Right hindlimb (tissue), 1 donor: ENCODE measurements at regions not wholly inside any gene's neighbourhood (a gene's known extent, or its start where the extent isn't known, plus 50 kb on each side); places are given as distances from the start of the nearest gene placed in this dataset.

Source experiments
- DNase-seq: peaks from one replicate; pipeline ENCODE4 v3.0.0-alpha.2; 2018

- DNase-seq = no peak
Observed at GRCh38 chr20:62527781-62528180, 52.0 kb upstream of the GATA5 start.

GRCh38 chr20:62528983-62529891, 53.4 kb upstream of the GATA5 start:
- no peak for DNase-seq

- no peak for DNase-seq
Observed at GRCh38 chr20:62529896-62530642, 54.3 kb upstream of the GATA5 start.

GRCh38 chr20:62530643-62531032, 54.8 kb upstream of the GATA5 start:
- DNase-seq = no peak

- DNase-seq = no peak
Observed at GRCh38 chr20:62531046-62531838, 55.4 kb upstream of the GATA5 start.

- DNase-seq = no peak
Observed at GRCh38 chr20:62532921-62533320, 57.1 kb upstream of the GATA5 start.

GRCh38 chr20:62533591-62534495, 58.0 kb upstream of the GATA5 start:
- no peak for DNase-seq

GRCh38 chr20:62534526-62535221, 58.9 kb upstream of the GATA5 start:
- DNase-seq = no peak

- no peak for DNase-seq
Observed at GRCh38 chr20:62535282-62535811, 59.6 kb upstream of the GATA5 start.

- DNase-seq = no peak
Observed at GRCh38 chr20:62535964-62536363, 60.2 kb upstream of the GATA5 start.

- DNase-seq = no peak
Observed at GRCh38 chr20:62536871-62537401, 61.1 kb upstream of the GATA5 start.

- no peak for DNase-seq
Observed at GRCh38 chr20:62537649-62538292, 62.0 kb upstream of the GATA5 start.

GRCh38 chr20:62539198-62540045, 63.6 kb upstream of the GATA5 start:
- DNase-seq = no peak

- DNase-seq = no peak
Observed at GRCh38 chr20:62540504-62540903, 64.7 kb upstream of the GATA5 start.

- DNase-seq = no peak
Observed at GRCh38 chr20:62542862-62543261, 67.1 kb upstream of the GATA5 start.

- no peak for DNase-seq
Observed at GRCh38 chr20:62543470-62544302, 67.9 kb upstream of the GATA5 start.

- DNase-seq = no peak
Observed at GRCh38 chr20:62544505-62545055, 68.8 kb upstream of the GATA5 start.

GRCh38 chr20:62545271-62545670, 69.5 kb upstream of the GATA5 start:
- DNase-seq = no peak
